GM19397 (cell line): ENCODE measurements at regions not wholly inside any gene's neighbourhood (a gene's known extent, or its start where the extent isn't known, plus 50 kb on each side); places are given as distances from the start of the nearest gene placed in this dataset.

Experiments
- ATAC-seq: cut with Tn5 transposase; IDR thresholded peaks from one replicate; pipeline ENCODE4 v1.9.1; 2021; ENCODE audit warnings: mild to moderate bottlenecking, moderate library complexity; ENCODE audit not compliant: unreplicated experiment

DNA sequence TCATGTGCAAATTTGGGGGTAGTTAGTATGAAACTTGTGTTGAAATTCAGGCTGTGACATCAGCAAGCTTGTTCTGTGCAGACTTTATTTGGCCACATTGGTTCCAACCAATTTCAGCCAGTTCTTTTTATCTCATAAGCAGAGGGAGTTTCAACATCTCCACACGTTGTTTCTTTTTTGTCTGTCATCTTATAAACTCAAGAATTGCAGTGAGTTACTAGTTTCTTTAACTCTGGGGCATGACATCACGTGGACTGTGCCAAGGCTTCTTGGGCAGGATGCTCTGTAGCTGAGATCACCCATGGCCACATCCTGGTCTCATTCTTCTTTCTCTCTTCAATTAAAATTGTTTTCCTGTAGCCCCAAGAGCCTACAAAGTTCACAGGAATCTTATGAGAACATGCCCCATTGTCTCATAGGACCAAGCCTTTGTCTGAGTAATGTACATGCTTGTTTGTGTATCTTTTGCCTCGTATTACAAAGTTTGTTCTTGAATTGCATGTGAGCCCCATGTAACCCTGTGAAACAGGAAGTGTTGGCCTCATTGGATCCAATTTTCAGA lies 982.0 kb upstream of the TMEM132C start:
- ATAC-seq, result no peak

DNA sequence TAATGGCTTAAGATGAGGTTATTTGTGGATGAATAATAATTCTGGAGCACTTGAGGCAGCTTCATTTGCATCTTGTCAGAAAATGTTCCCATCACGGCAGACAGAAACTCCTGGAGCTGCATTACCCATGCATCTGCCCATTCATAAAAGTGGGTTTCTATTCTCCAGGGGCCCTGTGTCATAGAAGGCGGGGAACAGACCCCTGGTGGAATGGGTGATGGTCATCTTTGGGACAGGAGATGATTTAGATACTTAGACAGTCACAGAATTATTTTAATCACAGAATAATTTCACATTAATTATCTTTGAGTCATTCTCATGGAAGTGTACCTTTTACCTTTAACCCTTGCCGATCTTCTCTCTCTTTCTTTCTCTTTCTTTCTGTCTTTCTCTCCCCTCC lies 980.7 kb upstream of the TMEM132C start:
- ATAC-seq, result no peak

DNA sequence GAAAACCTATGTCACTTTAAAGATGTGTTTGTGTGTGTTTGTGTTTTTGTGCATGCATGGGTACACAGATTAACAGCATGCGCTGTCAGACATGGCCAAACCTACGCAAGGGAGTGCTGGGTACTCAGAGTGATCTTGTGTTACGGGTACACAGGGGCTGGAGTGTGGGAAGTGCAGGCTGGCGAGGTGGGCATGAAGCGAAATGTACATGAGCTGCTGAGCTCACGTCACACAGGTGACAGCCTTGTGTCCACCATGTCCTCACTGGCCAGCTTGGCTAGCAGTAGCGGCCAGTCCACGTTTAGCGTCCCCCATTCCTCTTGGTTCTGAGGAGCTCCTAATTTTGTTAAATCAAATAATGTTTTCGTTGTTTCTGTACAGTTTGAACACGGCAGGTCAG lies 979.7 kb upstream of the TMEM132C start:
- ATAC-seq, result no peak

DNA sequence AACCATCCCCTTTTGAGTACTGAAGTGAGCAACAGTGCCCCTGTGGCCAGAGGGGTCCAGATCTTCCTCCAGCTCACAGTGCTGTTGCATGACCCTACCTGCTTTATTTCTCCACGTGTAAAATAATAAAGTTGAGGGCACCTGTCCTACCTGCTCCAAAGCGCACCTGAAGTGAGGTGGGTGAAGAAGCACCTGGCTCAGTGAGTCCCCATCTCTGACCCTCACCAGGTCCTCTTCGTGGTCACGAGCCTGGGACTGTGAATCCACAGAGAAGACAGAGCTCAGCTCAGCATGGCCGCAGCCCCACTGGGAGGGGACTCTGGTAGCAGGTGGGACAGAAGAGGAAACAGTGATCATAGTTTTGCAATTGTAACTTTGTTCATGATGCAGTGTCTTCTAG lies 976.7 kb upstream of the TMEM132C start:
- no peak for ATAC-seq

DNA sequence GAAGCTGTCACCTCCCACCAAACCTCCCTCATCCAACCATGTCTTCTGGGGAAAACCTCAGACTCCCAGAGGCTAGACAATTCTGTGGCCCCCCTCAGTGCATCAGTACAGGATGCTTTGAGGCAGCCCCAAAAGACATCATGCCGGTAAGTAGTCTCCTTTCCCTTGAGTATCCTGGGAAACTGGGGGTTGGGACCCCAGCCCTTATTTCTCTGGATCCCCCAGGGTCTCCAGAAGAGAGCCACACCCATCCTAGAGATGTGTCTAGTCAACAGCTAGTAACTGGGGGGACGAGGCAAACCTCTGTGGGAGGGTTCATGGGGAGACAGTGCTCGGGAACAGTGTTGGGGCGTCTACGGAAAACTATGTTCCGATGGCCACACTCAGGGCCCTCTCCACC lies 974.2 kb upstream of the TMEM132C start:
- no peak for ATAC-seq

DNA sequence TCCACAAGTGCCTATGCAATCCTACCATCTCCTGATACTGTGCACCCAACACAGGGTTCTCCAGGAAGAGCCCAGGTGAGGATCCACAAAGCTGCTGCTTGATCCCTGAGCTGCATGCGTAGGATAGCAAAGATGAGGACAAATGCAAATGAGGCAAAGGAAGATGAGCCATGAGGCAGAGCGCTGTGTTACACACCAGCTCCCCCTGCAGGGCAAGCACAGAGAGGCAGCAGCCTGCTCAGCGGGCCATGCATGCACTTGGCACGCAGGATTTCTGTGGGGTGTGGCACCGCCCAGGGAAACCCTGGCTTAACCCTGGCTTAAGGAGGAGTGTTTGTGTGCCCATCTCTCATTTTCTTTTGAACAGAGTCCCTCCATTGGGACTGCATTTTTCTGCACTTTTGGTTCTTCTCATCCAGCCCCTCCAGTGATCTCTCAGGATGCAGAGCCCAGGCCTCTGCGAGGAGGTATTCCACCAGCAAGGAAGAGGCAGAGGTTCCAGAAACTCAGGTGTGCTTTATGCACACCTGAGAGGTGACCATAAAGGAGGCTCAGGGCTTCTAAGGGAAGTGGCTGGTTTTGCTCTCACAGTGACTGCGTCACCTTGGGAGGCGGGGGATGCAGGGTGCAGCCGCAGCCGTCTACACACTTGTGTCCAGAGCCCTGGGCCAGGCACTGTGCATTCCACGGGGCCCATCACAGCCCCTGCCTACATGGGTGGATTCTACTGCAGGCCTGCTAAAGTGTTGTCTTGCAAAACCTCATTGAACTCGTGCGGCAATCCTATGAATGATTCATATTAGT lies 973.3 kb upstream of the TMEM132C start:
- peak; percentile 72 for ATAC-seq

DNA sequence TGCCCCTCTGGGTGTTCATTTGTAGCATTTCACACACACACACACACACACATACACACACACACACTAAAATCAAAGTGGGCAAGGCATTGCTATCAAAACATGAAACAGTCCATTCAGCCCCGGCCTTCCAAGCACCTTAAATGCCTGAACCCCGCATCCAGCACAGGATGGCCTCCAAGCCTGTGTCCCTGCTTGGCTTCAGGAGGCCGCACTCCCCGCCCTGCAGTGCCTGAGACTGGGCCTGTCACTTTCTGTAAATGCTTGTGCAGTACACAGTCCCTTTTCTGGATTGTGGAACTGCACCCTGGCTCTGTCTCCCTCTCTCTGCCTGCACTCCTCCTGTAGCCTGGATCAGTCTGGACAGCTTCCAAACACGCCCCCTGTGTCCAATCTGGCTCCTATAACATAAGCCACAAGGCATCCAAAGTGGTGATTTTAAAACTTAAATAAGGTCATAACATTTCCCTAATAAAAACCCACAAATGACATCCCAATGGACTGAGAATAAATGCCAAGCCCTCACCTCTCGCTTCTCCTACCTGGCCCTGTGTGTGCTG lies 972.2 kb upstream of the TMEM132C start:
- no peak for ATAC-seq

DNA sequence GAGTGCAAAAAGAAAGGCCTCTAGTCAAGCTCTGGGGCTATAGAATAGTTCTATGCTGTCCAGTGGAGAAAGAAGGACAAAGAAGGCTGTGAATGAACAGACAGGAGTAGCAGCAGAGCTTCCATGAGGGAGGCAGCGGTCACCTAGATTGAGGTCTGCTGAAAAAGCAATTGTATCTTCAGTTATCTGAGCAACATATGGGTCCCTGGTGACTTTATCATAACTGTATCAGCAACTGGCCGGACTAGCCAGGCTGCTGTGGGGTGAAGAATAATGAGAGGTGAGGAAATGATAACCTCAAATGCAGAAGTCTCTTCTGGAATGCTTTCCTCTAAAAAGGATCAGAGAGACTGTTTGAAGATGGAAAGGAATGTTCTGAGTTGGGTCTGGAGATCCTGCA lies 971.3 kb upstream of the TMEM132C start:
- no peak for ATAC-seq

DNA sequence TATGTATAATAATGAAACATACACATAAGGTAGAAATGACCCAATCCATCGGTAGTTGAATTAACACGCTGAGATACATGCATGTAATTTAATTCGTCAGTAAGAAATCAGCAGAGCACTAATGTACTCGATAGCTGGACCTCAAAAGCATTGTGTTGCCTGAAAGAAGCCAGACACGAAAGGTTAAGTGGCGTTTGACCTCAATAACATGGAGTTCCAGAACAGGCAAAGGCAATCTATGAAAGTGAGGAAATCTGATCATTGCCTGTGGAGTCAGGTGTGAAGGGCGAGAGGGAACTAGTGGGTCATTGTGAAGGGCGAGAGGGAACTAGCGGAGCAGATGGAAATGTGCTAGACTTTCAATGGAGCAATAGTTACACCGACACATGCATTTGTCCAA lies 970.4 kb upstream of the TMEM132C start:
- ATAC-seq, result no peak

DNA sequence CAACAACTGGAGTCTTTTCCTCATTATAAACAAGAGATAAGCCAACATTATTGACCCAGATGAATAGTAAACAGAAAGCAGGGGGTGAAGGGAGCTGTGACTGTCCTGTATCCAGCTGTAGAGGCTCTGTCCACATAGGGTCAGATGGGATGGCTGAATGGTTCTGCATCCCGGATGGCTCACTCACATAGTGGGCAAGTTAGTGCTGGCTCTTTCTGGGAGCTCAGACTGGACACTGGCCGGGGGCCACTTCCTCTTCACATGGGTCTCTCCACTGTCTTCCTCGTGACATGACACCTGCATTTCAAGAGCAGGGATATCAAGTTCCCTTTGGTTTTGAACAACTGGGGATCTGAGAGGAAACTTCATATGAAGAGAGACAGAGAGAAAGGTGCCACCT lies 969.6 kb upstream of the TMEM132C start:
- no peak for ATAC-seq

DNA sequence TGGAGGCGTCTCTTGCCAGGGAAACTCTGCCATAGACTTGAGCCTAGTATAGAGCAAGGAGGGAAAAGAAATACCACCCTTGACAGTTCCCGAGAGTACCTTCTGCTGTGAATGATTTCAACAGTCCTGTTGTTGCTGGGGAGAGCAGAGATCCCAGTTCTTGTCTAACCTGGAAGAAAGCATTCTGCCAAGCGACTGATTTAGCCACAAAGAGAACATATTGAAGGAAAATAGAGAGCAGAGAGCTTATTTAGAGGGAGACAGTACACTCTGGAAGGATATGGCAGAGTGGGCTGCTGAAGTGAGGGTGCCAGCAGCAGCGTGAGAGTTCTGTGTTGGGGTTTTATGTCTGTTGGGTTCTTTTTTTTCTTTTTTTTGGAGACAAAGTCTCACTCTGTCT lies 966.9 kb upstream of the TMEM132C start:
- no peak for ATAC-seq

DNA sequence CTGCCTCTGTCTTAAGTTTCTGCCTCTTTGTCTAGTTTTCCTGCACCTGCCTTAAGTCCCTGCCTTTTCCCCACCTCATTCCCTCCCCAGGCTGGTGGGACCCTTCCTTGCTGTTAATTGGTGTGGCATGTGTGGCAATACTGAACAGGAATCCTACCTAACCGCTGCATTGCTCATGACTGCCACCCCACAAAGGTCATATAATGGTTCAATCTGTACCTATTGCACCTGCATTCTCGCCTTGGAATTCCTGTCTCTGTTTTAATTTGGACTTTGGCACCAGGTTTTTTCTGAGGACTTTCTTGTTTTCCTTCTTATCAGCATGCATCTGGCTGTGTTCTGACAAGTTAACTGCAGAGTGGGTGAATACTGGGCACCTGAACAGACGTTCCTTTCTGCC lies 966.2 kb upstream of the TMEM132C start:
- no peak for ATAC-seq

DNA sequence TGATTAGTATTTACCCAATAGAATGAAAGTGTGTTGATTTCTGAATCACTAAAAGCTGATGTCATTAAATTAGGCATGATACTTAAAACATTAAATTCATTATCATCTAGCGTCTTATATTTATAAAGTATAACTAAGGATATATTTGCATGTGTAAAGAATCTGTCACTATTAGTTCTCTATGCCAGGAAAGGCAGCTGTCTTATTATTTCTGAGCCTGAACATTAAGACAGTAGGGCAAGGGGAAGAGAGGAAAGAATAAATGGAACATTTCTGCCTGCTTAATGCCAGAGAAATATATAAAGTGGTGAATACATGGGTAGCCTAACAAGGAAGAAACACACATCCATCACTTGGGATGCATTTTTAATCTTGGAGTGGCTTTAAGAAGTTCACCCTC lies 965.1 kb upstream of the TMEM132C start:
- no peak for ATAC-seq

DNA sequence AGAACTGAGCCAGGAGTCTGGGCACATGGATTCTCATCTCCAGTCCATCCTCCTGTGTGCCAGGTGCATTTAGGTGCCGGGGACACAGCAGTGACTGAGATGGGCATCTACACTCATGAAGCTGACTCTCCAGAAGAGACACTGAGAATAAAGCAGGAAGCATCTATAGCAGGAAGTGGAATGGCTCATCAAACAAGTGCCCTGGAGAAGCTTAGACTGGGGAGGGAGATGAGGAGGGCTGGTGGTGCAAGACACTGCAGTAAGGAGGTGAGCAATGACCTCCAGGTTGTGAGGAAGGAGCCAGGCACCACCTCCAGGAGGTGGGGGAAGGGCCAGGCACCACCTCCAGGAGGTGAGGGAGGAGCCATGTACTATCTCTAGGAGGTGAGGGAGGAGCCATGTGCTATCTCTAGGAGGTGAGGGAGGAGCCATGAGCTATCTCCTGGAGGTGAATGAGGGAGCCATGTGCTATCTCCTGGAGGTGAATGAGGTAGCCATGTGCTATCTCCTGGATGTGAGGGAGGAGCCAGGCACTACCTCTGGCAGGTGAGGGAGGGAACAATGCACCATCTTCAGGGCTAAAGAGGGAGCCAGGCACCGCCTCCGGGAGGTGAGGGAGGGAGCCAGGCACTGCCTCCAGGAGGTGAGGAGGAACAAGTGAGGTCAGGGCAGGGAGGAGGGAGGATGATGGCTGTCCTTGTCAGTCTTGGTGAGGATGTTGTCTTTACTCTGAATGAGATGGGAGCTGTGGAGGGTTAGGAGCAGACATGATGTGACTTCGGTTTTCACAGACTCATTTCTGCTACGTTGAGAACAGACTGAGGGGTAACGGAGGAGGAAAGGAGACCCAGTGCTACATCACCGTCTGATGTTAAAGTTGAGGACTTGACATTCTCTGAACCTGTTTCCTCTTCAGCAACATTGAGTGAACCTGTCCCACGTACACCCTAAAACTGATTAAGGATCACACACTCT lies 961.9 kb upstream of the TMEM132C start:
- no peak for ATAC-seq

DNA sequence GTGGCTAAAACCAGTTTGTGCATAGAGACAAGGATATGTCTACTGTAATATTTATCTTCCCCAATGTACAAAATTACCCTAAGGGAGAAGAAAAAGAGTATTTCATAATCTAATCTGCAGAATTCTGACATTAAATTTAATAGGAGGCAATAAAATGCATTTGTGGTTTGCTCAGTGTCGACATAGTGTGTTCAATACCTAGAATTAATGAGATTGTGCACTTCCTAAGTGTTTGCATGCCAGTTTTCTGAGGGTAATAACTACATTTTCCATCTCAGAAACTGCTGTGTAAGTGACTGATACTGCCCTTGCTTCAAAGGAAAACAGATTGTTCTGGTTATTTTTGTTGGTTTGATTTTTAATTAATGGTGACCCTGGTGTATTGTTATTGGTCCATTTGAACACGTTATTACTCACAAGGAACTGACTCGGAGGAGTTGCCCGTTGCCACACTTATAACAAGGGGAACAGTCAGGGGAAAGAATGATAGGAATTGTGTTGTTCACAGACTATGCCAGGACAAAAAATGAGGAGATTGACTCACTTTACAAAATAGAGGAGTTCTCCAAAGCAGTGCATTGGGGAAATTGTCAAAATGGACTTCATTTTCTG lies 960.3 kb upstream of the TMEM132C start:
- no peak for ATAC-seq

DNA sequence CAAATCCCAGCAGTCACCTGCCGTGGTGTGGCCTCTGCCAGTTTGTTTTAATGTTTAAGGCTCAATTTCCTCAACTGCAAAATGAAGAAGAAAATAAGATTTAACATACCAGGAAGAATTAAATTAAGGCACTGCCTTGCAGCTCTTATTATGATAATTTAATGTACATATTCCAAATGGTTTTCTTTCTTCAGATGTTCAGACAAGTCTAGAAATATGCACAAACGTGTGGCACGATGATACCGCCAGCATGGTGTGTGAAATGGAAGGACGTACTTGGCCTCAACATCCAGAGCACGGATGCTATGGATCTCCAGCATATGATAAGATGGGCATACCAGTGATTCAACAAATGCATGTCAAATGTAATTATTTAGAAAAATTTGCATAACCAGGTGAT lies 959.4 kb upstream of the TMEM132C start:
- ATAC-seq, result no peak

DNA sequence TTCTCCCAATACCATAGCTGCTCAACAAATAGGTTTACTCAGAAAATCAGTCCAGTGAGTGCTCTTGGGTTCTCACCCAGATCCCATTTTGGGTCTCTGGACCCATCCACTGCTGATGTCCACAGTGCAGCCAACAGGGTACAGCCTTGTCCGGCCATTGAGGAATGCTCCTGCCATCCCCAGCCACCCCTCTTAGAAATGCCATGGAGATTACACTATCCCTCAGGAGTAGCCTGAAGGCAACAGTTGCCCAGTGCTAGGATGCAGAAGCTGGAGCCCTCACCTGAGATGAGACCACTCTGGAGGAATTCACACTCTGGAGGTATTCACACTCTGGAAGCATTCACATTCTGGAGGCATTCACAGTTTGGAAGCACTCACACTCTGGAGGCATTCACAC lies 958.8 kb upstream of the TMEM132C start:
- no peak for ATAC-seq

DNA sequence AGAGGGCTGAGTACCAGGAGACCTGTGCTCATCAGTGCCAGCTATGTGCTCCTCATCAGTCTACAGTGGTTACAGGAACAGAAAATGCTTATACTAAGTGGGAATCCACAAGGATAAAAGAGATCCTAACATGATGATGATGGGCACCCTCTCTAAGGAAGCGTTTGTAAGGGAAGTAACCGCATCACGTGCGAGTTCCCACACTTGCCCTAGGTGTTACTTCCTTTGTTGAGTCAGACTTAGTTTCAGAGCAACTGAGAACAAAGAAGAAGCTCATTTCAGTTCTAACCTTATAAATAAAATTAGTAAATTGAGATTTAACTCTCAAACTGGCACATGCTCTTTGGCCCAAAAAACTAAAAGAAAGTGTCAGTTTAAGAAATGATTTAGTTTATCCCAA lies 956.4 kb upstream of the TMEM132C start:
- no peak for ATAC-seq

DNA sequence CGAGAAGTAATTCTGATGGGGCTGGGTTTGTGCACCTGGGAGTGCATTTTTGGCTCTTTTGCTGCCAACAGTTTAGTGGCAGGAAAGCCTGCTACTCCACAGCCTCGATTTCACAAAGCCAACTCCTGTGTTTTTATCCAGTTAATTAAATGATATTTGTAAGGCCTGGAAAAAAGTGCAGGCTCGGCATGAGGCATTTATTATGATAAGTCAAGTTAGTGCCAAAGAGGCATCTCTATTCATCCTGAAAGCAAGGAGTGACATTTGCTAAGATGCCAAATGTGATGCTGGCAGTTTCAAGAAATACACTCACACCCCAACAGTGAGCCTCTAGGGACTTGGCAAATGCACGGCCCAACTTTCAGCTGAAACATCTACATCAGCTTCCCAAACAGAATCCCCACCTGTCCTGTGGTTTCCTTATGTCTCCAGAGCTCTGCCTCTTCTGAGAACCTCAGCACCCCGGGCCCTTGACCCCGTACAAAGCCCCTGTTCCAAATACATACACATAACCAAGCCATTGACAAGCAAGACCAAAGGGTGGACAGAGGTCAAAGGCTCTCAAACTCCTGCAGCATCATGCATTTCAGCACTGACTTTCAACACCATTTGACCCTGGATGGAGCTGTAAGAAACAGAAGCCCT lies 955.1 kb upstream of the TMEM132C start:
- no peak for ATAC-seq

DNA sequence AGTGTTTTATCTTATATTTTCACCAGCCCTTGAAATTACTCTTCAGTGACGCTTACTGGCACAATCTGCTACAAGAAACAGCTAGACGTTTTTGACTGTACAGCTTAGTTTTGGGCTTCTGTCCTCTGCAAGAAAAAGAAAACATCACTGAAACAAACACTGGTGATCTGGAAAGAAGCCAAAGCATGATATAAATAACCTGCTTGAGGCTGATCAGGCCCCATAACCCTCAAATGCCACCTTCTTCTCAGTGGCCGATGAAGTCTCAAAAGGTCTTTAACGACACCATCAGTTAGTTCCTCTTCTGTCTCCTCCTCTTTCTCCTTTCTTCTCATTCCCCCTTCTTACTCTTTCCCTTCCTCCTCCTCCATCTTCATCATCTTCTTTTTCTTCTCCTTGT lies 942.3 kb upstream of the TMEM132C start:
- no peak for ATAC-seq

DNA sequence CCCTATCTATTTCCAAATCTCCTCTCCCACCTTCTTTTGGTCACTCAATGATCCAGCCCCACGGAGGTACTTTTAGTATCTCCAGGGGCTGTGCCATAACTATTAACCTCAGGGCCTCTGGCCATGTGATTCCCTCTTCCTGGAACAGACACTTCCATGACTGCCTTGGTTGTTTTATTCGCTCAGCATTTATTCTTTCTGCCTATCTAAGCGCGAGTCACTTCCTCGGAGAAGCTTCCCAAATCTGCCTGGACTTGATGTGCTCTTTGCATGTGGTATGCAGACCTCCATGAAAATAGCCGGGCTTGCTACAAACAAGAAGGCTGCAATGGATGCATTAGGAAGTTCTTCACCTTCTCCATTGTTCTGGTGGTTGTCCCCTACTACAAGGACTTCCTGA lies 939.0 kb upstream of the TMEM132C start:
- no peak for ATAC-seq
